ENCODE measurements at regions not wholly inside any gene's neighbourhood (a gene's known extent, or its start where the extent isn't known, plus 50 kb on each side); places are given as distances from the start of the nearest gene placed in this dataset.
"Not testable (repeated sequence)": the region's sequence is repeated elsewhere in the genome, so short reads cannot be mapped to it uniquely, and the experiment has no call there.

DNA sequence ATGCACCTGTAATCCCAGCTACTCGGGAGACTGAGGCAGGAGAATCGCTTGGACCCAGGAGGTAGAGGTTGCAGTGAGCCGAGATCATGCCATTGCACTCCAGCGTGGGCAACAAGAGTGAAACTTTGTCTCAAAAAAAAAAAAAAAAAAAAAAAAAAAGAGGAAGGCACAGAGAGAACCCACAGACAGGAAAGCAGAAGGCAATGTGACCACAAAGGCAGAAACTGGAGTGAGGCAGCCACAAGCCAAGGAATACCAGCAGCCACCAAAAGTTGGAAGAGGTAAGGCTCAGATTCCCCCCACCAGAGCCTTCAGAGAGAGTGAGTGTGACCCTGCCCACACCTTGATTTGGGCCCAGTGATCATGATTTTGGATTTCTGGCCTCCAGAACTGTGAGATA, 54.7 kb upstream of the E2F3 start:
- not testable (repeated sequence) for DNase-seq

DNA sequence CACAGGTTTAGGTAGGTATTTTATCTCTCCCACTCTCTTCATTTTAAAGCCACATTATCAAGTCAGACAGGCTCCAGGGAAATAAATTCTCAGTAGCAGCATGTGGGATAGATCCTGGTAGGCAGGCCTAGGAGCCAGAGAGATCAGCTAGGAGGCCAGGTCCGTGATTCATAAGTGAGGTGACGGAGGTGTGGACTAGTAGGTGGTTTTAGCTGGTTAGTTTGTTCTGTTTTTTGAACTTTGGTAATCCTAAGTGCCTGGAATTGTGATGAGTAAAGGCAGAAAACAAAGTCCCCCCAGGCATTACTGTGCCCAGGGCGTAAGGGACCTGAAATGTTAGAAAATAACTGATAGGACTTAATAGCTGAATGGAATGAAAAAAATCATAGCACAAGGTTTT, 53.6 kb upstream of the E2F3 start:
- no peak for DNase-seq

DNA sequence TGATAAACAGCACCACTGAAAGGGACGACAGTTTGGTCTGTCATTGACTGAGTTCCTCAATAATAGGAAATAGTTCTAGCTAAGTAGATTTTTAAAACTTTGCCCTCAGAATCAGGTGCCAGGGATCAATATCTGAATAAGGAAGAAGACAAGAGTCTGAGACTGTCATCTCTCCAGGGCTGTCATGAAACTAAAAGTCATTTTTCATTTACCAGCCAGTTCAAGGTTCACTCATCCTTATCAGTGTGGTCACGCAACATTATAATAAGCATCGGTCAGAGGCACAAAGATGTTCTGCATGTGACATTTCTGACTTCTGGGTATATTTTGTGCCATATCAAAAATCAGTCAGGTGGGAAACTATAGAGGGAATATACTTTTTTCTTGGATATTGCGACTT, 52.5 kb upstream of the E2F3 start:
- DNase-seq: no peak

DNA sequence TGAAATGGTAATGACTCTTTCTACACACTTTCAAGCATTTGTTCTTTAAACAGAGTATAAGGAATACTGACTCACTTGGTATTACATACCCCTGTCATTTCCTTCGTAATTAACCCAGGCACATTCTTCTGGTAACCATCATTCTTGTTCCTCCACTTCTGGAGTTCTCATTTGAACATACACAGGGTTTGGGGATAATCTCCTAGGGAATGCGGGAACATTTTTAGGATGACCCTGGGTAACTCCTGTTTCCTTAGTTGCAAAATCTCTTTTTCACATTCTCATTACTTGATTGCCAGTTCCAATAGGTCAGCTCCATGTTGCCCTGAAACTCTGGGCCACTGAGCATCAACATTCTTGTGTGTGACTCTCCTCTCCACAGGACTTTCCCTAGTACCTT, 51.5 kb upstream of the E2F3 start:
- DNase-seq: no peak

DNA sequence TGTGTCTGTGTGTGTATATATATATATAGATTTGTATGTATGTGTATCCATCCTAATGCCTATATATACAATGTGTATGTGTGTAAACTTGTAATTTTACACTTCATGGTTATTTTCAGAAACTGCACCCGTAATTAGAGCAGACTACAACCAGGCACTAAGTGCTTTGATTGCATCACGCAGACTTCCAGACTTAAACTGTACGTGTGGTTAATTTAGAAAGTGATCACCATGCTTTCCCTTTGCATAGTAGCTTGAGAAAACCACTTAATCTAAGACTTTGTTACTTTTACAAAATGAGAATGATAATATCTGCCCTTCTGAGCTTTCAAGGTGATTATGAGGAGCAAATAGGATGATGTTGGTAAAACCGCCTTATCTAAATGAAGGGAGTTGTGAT, 50.1 kb upstream of the E2F3 start:
- no peak for DNase-seq
